ENCODE measurements at regions not wholly inside any gene's neighbourhood (a gene's known extent, or its start where the extent isn't known, plus 50 kb on each side); places are given as distances from the start of the nearest gene placed in this dataset.

DNA sequence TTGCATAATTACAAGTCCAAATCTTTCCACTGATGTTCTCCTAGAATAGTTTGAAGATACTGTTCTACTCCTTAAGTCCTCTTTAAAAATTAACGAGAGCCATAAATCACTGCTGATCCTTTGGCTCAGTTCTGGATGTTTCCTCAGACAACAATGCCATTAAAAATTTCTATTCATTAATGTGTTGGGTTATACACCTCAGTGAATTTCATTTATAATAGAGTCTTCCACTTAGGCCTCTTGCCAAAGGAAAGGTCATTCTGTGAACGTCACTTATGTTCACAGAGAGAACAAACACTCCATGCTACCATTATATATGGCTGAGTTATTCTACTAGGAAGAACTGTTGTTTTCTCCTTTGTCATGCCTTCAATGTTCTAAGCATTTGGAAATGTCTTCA, 1472.3 kb upstream of the CELF4 start:
- DNase-seq (ENCODE audit: low read depth in 2 of 2) = no peak
- TF ChIP-seq, protein P1, sequence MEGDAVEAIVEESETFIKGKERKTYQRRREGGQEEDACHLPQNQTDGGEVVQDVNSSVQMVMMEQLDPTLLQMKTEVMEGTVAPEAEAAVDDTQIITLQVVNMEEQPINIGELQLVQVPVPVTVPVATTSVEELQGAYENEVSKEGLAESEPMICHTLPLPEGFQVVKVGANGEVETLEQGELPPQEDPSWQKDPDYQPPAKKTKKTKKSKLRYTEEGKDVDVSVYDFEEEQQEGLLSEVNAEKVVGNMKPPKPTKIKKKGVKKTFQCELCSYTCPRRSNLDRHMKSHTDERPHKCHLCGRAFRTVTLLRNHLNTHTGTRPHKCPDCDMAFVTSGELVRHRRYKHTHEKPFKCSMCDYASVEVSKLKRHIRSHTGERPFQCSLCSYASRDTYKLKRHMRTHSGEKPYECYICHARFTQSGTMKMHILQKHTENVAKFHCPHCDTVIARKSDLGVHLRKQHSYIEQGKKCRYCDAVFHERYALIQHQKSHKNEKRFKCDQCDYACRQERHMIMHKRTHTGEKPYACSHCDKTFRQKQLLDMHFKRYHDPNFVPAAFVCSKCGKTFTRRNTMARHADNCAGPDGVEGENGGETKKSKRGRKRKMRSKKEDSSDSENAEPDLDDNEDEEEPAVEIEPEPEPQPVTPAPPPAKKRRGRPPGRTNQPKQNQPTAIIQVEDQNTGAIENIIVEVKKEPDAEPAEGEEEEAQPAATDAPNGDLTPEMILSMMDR (IDR thresholded peaks at IDR 0.05; ENCODE audit: low read depth, low read length) = no peak
- H3K4me3 ChIP-seq (replicated peaks in 1 of 2; ENCODE audit: low read depth in 2 of 2, low read length in 2 of 2) = no peak overlapping the region

DNA sequence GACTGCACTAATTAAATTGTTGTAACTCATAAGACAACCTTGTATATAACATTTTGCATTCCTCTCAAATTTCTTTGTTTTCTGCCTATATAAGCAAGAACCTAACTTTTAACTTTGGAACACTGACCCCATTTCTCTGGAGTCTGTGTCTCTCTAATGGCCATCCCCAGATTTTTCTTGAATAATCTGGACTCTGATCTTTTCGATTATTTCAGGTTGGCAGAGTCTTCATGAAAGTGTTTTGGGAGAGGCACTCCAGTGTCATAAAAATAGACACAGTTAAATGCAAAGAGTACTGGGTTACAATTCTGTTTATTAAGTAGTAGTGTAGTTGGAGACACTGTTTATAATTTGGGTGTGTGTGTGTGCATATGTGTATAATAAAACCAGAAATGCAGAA, 1467.7 kb upstream of the CELF4 start:
- no peak for DNase-seq (ENCODE audit: low read depth in 2 of 2)
- no peak overlapping the region for H3K4me3 ChIP-seq (replicated peaks in 1 of 2; ENCODE audit: low read depth in 2 of 2, low read length in 2 of 2)
- TF ChIP-seq, protein P1 (IDR thresholded peaks at IDR 0.05; ENCODE audit: low read depth, low read length) = no peak

DNA sequence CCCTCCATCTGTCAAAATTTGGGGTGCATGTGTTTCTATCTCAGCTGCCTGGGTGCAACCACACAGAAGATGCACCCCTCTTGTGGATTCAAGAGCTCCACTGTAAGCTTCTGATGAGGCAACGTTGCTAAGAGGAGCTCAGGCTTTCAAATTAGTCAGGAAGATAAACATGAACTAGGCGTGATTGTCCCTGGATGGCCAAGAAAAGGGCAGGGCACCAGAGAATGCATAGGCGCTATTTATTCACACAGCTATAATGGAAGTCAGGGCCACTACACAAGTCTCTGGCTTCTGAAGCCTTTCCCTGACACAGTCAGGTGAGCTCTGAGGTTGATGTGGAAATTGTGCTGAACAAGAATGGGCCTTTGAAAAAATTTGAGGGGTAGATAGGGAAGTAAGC, 1466.0 kb upstream of the CELF4 start:
- TF ChIP-seq, protein P1 (IDR thresholded peaks at IDR 0.05; ENCODE audit: low read depth, low read length) = no peak
- no peak for DNase-seq (ENCODE audit: low read depth in 2 of 2)
- H3K4me3 ChIP-seq (replicated peaks in 1 of 2; ENCODE audit: low read depth in 2 of 2, low read length in 2 of 2) = no peak overlapping the region

DNA sequence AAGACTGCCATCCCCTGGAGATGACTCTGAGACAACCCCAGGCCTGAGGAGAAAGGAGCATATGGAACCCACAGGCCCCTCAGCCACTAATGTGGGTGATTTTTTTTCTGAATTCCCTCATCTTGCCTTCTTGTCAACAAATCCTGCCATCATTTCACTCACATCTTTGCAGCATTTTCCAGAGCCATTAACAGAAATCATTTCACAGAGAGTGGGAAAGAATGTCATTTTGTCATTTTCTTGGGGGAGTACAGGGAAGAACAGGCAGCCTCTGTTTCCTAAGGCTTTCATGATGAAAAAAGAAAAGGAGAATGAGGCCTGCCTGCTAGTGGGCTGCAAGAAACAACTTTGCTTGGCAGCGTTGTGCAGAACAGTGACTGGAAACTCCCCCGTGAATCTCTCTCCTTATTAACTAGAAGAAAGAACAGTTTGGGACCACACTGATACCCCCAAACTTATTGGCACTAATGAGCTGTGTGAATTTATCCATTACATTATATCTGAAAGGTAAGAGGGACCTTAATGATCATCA, 1464.6 kb upstream of the CELF4 start:
- TF ChIP-seq, protein P1 (IDR thresholded peaks at IDR 0.05; ENCODE audit: low read depth, low read length) = no peak
- no peak for DNase-seq (ENCODE audit: low read depth in 2 of 2)
- H3K4me3 ChIP-seq (replicated peaks in 1 of 2; ENCODE audit: low read depth in 2 of 2, low read length in 2 of 2) = no peak overlapping the region

DNA sequence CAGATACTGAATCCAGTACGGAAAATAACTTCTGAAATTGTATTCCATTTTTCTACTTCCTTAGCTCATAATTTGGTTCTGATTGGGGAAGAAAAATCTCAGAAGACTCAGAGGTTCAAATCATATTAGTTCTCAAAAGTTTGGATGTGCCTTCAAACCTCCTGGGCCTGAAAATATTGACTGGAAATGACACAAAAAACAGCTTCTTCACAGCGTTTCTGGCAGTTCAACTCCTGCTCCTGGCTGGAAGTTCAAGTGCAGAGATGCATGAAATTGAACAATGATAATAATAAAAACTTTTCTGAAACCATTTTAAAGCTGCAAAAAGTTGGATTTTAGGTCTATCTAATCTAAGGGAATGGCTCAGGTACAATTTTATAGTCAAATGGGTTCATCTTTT, 1459.9 kb upstream of the CELF4 start:
- TF ChIP-seq, protein P1 (IDR thresholded peaks at IDR 0.05; ENCODE audit: low read depth, low read length) = no peak
- no peak for DNase-seq (ENCODE audit: low read depth in 2 of 2)

DNA sequence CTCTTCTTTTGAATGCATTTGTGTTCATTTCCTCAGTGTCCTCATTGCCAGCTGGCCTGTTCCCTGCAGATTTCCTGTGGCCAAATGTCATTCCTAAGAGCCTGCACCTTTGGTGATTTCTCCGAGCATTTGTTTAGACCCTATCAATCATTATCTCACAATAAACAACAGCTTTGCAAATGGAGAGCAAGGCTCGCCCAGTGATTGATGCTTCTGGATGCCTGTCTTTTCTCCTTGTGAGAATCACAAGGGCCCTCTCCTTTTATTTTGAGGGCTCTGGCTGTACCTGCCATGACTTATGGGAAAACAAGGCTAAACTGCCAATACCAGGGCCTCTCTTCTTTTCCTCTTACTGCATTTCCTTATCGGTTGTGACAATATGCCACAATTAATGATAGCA, 1454.4 kb upstream of the CELF4 start:
- no peak for DNase-seq (ENCODE audit: low read depth in 2 of 2)
- TF ChIP-seq, protein P1 (IDR thresholded peaks at IDR 0.05; ENCODE audit: low read depth, low read length) = no peak
- no peak overlapping the region for H3K4me3 ChIP-seq (replicated peaks in 1 of 2; ENCODE audit: low read depth in 2 of 2, low read length in 2 of 2)

More for the DNA sequence above, 1459.9 kb upstream of the CELF4 start:
- no peak overlapping the region for H3K4me3 ChIP-seq (replicated peaks in 1 of 2; ENCODE audit: low read depth in 2 of 2, low read length in 2 of 2)
